SJSA1 (cell line): ENCODE measurements at regions not wholly inside any gene's neighbourhood (a gene's known extent, or its start where the extent isn't known, plus 50 kb on each side); places are given as distances from the start of the nearest gene placed in this dataset.

Experiments
- DNase-seq, 2 experiments: peaks; one replicate each; pipeline ENCODE4 v3.0.0-alpha.2; 2015 to 2020; ENCODE audit warnings: low spot score in 2 of 2, low read depth in 1 of 2
- H3K27ac ChIP-seq: fragments of 250-450 bp; sonication (Bioruptor Pico); 2 replicates; pipeline ENCODE4 v1.5.1; 2020; ENCODE audit warnings: mild to moderate bottlenecking, moderate library complexity
- H3K27me3 ChIP-seq: fragments of 250-450 bp; sonication (Bioruptor Pico); replicated peaks from 2 replicates; pipeline ENCODE4 v1.5.1; 2020; ENCODE audit warnings: mild to moderate bottlenecking, moderate library complexity
- H3K36me3 ChIP-seq: fragments of 250-450 bp; sonication (Bioruptor Pico); 2 replicates; pipeline ENCODE4 v1.5.1; 2020; ENCODE audit warnings: mild to moderate bottlenecking
- H3K4me1 ChIP-seq: fragments of 250-450 bp; sonication (Bioruptor Pico); replicated peaks from 2 replicates; pipeline ENCODE4 v1.6.1; 2021; ENCODE audit warnings: mild to moderate bottlenecking
- H3K4me3 ChIP-seq: fragments of 250-450 bp; sonication (Bioruptor Pico); 2 replicates; pipeline ENCODE4 v1.5.1; 2020; ENCODE audit warnings: mild to moderate bottlenecking
- H3K9me3 ChIP-seq: fragments of 250-450 bp; sonication (Bioruptor Pico); replicated peaks from 2 replicates; pipeline ENCODE4 v1.5.1; 2020; ENCODE audit warnings: mild to moderate bottlenecking

DNA sequence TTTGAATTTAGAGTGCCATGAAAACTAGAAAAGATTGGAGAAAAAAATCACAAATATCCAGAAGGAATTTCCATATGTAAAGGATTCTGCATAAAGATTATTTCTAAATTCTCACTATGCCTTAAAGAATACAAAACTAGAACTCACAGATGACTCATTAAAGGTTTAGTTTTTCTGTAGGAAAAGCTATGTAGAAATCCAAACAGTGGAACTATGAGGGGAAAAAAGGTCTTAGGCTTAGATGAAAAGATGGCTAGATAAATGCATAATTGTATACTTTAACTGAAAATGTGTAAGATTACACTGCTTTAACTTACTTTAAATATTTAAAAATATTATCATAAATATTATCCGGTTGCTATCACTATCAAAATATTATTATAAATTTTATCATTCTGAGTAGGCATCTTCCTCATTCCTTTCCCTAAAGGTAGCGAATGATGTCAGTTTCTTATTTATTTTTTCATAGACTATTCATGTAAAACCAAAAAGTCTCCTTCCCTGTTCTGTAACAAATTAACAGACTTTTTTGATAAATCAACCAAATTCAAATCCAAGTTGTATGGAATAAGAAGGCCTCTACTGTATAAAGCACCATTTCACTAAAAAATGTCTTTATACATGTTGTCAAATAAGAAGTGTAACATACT lies 69.1 kb upstream of the COMTD1 start:
- no peak overlapping the region for H3K4me3 ChIP-seq
- H3K36me3 ChIP-seq, result no peaks in the 10 kb centered on the region
- no peaks in the 10 kb centered on the region for H3K9me3 ChIP-seq
- no peak overlapping the region for H3K27ac ChIP-seq
- no peak for DNase-seq
- no peaks in the 10 kb centered on the region for H3K4me1 ChIP-seq
- H3K27me3 ChIP-seq, result no peaks in the 10 kb centered on the region

DNA sequence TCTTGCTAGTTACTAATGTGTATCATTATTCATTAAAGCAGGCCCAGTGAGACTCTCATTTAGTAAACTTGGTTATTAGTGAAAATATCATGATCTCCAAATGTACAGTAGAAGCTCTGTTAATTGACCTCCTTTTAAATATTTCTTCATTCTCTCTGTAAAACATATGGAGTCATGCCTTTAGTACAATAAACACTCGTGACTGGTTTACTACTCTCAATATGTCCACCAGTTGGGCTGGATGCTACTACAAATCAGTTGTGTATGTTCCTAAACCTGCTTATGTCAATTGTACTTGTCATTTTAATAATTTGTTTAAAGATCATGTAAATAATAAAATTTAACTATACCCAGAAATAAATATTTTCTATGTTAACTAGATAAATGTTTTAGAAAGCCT lies 68.6 kb upstream of the COMTD1 start:
- DNase-seq, result no peak
- Histone ChIP-seq H3K27ac (no peak overlapping the region), H3K9me3 (no peaks in the 10 kb centered on the region), H3K4me1 (no peaks in the 10 kb centered on the region), H3K36me3 (no peaks in the 10 kb centered on the region), H3K4me3 (no peak overlapping the region), H3K27me3 (no peaks in the 10 kb centered on the region)

DNA sequence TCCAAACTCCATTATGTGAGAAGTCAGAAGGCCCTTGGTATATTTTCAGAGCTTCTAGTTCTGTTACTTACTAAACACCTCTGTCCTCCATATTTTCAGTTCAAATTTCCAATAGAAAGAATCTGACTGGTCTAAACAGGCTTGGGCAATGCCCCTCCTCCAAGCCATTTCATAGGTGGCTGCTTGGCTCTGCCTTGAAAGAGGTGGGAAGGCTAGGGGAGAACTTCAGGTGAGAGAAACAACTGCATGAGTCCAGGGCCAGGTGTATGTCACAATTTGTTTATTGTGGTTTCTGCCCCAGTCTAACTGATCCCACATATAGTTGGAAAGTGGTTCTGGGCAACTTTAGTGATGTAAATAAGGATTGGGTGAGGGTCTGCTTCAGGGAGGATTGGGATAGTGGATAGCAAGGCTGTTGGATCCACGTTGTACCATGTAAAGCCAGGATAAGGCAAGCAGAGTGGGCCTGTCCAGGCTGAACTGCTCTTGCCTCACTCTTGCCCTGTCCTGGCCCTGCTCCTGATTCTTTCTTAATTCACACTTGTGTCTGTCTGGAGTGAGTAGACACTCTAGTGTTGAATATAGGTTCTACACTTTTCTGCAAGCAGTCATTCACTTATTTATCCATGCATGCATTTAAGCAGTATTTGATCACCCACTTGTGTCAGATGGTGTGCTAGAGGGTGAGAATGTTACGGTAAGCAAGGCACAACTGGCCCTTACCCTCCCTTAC lies 67.5 kb upstream of the COMTD1 start:
- H3K27ac ChIP-seq, result no peak overlapping the region
- no peaks in the 10 kb centered on the region for H3K9me3 ChIP-seq
- H3K4me1 ChIP-seq, result no peaks in the 10 kb centered on the region
- H3K4me3 ChIP-seq, result no peak overlapping the region
- H3K27me3 ChIP-seq, result no peaks in the 10 kb centered on the region
- no peaks in the 10 kb centered on the region for H3K36me3 ChIP-seq
- DNase-seq, result no peak

DNA sequence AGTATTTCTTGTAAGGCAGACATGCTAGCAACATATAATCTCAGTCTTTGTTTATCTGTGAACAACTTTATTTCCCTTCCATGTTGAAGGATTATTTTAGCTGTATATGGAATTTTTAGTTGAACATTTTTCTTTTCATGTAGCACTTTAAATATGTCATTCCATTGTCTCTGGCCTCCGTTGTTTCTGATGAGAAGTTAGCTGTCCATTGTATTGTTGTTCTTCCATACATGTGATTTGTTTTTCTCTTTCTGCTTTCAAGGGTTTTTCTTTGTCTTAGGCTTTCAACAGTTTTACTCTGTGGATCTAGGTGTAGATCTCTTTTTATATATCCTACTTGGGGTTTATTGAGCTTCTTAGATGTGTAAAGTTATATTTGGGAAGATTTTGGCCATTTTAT lies 66.3 kb upstream of the COMTD1 start:
- Histone ChIP-seq H3K27ac (no peak overlapping the region), H3K27me3 (no peaks in the 10 kb centered on the region), H3K4me1 (0 out of 2 replicates have a peak, but pooled peaks cover 3% of the 10 kb centered on the region), H3K4me3 (no peak overlapping the region), H3K36me3 (no peaks in the 10 kb centered on the region), H3K9me3 (no peaks in the 10 kb centered on the region)
- DNase-seq, result no peak

DNA sequence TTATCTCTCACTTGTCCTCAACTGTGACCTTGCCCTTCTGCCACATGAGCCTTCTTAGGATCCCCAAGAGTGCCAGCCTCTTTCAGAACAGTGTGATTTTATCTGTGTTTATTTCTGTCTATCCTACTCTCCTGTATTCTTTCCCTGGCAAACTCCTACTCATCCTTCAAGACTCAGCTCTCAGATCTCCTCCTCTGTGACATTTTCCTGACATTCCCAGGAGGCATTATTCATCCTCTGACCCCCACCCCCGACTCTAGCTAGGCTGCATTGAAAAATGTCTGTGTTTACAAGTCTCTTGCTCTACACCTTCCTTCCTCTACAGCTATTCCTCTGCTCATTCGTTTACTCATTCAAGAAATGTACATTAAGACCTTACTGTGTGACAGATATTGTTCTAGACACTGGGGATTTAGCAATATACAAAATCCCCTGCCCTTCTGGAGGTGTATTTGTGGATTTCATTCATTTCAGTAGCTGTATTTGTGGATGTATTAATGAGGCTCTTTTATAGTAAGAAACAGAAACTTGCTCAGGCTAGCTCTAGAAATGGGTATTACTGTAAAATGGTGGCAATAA lies 61.4 kb upstream of the COMTD1 start:
- Histone ChIP-seq H3K4me1 (peaks cover 19% of the 10 kb centered on the region), H3K36me3 (no peaks in the 10 kb centered on the region), H3K27me3 (no peaks in the 10 kb centered on the region), H3K4me3 (no peak overlapping the region), H3K27ac (no peak overlapping the region), H3K9me3 (no peaks in the 10 kb centered on the region)
- DNase-seq, result peak in 1 of 2 experiments; percentile 10

DNA sequence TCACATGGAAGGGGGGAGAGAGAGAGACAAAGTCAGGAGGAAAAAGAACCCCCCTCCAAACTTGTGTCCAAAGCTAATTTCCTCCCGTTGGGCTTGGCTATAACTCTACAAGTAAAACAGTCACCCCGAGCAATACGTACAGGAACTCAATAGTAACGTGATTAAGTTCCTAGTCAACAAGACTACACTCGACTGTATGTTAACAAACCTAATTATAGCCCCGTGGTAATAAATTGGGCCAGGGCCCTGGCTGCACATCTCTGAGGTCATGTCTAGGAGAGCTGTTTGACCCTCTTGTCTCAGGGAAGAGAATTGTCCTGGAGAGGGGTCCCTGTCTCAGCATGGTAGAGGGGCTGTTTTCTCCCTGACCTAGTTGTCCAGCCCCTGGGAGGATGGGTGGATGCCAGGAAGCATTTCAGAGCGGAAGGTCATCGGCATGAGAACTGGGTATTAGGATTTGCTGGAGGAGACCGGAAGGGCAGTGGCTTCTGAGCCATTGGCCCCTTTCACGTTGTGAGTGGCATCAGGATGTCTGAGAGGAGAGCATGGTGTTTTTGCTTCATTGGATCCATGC lies 60.2 kb upstream of the COMTD1 start:
- Histone ChIP-seq H3K9me3 (no peaks in the 10 kb centered on the region), H3K27ac (0 out of 2 replicates have a peak overlapping the region, but pooled peaks have one; percentile 53), H3K4me3 (peak overlapping the region; percentile 65), H3K4me1 (peaks cover 19% of the 10 kb centered on the region), H3K27me3 (no peaks in the 10 kb centered on the region), H3K36me3 (no peaks in the 10 kb centered on the region)
- peak in 1 of 2 experiments; percentile 25 for DNase-seq

DNA sequence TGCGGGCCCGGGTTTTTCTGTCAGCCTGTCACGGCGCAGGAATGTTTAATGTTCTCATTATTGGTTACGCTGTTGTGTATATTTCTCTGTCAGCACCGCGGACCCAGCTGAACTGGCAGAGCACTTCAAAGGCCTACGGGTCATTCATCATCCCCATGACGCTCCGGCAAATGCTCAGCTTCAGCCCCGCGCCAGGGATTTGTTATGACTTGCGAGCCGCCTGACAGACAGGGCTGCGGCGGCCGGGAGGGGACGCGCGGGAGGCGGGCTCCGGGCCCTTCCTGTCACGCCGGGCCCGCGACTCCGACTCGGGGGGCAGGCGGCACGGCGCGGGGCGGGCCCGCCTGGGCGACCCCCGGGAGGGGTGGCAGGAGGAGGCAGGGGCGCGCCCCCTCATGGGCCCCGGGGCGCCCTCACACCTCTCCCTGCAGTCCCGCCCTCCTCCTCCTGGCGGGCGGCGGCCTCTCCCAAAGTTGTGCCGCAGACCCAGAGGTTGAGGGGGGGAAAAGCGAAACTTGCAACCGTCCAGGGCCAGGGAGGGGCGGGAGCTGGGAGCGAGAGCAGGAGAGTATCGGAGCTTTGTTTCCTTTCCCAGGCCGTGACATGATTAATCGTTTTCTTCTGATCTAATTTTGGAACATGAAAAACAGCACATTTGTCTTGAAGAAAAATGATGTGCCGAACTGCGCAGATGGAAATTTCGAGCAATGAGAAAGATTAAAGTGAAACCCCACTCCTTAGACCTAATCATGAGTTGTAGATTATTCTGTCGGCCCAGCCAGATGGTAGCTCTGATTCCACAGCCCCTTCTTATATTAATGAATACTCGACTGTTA lies 59.3 kb upstream of the COMTD1 start:
- Histone ChIP-seq H3K36me3 (no peaks in the 10 kb centered on the region), H3K27me3 (no peaks in the 10 kb centered on the region), H3K27ac (peak overlapping the region; percentile 53), H3K4me3 (peak overlapping the region; percentile 65), H3K9me3 (no peaks in the 10 kb centered on the region), H3K4me1 (peaks cover 19% of the 10 kb centered on the region)
- peak; percentile 71 to 91 for DNase-seq

DNA sequence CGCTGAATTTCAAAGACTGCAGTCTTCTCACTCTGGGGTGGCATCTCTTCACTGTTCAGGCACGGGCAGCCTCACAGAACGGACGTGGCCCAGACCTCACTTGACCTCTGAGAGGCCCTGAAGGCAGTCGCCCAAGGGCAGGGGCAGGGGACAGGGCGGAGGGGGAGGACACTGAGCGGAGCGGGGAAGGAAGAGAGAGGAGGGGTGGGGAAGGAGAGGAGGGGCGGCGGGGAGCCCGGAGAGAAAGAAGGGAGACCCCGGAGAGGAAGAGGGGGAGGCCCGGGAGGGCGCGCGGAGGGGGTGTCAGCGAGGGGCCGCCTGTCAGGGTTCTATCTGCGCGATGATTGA lies 58.7 kb upstream of the COMTD1 start:
- Histone ChIP-seq H3K4me1 (peaks cover 19% of the 10 kb centered on the region), H3K4me3 (peak overlapping the region; percentile 65), H3K27ac (no peak overlapping the region), H3K9me3 (no peaks in the 10 kb centered on the region), H3K27me3 (no peaks in the 10 kb centered on the region), H3K36me3 (no peaks in the 10 kb centered on the region)
- no peak for DNase-seq

DNA sequence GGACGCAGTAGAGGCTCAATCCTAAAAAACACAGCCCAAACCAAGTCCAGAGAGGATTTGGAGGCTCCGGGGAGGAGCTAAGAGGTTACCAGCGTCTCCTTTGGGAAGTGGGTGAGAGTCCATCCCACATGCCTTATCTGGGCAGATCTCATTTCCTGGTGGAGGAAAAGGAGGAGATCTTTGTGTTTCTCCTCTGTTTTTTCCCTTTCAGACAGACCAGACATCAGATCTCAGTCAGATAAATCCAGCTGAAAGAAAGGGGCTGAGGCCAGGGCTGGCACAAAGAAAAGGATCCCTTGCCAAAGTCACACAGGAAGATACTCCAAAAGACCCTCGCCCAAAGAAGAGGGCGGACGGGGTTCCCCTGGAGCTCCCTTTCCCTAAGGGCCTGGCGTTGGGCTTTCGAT lies 58.3 kb upstream of the COMTD1 start:
- DNase-seq, result peak in 1 of 2 experiments; percentile 25
- H3K4me1 ChIP-seq, result peaks cover 19% of the 10 kb centered on the region
- no peak overlapping the region for H3K27ac ChIP-seq
- no peaks in the 10 kb centered on the region for H3K27me3 ChIP-seq
- no peaks in the 10 kb centered on the region for H3K9me3 ChIP-seq
- H3K36me3 ChIP-seq, result no peaks in the 10 kb centered on the region
- H3K4me3 ChIP-seq, result no peak overlapping the region

DNA sequence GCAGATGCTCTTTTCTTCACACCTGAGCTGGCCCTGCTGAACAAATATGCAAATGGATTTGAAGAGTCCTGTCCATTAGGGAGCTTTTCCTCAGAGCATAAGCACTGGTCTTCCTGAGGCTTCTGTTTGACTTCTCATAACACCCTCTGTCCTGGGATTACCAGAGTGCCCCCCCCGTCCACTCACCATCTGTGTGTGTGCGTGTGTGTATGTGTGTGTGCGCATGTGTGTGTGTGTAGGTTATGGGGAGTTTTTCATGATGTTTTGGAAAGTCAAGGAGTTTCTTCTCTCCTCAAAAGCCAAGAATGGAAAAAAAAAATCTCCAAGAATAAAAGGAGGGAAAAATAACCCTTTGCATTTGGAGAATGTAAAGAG lies 57.7 kb upstream of the COMTD1 start:
- no peak overlapping the region for H3K27ac ChIP-seq
- peak in 1 of 2 experiments; percentile 18 for DNase-seq
- H3K27me3 ChIP-seq, result no peaks in the 10 kb centered on the region

DNA sequence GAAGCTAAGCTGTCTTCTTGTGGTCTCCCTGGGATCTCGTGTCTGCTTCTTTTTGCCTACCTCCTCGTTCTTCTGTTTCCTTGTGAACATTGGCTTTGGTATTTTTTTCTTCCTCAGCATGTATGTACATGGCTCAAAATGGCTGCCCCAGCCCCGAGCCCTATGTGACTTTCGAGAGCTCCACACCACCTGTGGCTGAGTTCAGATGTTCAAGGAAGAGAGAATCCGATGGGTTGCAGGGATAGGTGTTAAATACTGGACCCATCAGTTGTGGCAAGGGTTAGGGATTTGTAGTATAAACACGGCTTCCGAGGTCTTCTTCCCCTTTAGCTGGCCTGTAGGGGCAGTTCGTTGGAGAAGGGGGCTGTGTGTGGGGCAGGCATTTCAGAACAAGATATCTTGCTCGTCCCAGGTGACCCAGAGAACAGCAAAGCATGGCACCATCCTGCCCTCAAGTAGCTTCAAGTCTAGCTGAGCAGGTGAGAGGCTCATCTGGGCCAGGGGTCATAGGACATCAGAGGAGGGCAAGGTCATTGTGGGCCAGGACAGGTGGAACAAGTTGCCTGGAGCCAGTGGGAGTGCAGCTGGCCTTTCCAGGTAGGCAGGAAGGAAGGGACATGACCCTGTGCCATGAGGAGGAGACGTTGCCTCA lies 57.2 kb upstream of the COMTD1 start:
- Histone ChIP-seq H3K36me3 (no peaks in the 10 kb centered on the region), H3K4me3 (no peak overlapping the region), H3K9me3 (no peaks in the 10 kb centered on the region), H3K4me1 (peaks cover 19% of the 10 kb centered on the region), H3K27ac (no peak overlapping the region), H3K27me3 (no peaks in the 10 kb centered on the region)
- peak in 1 of 2 experiments; percentile 26 for DNase-seq

More for the DNA sequence above, 57.7 kb upstream of the COMTD1 start:
- Histone ChIP-seq H3K36me3 (no peaks in the 10 kb centered on the region), H3K4me1 (peaks cover 19% of the 10 kb centered on the region), H3K4me3 (no peak overlapping the region), H3K9me3 (no peaks in the 10 kb centered on the region)

DNA sequence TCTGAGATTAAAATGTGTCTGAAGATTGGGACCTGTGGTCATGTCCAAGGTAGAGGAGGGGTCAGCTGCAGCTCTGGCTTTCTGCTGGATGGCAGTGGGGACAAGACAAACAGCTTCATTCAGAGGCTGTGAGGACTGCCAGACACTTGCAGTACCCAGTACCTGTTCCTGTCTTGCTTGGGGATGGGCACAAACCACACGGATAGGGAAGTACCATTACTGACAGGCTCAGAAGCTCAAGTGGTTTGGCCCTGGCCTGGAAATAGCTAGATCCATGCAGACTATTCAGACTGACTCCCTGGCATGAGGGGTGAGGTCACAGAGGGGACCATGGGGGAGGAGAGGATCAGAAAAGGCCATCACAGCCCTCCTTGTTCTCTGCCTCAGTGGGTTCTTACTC lies 56.0 kb upstream of the COMTD1 start:
- Histone ChIP-seq H3K27ac (no peak overlapping the region), H3K36me3 (no peaks in the 10 kb centered on the region), H3K9me3 (no peaks in the 10 kb centered on the region), H3K4me1 (peaks cover 15% of the 10 kb centered on the region), H3K27me3 (no peaks in the 10 kb centered on the region), H3K4me3 (no peak overlapping the region)
- DNase-seq, result peak in 1 of 2 experiments; percentile 25

DNA sequence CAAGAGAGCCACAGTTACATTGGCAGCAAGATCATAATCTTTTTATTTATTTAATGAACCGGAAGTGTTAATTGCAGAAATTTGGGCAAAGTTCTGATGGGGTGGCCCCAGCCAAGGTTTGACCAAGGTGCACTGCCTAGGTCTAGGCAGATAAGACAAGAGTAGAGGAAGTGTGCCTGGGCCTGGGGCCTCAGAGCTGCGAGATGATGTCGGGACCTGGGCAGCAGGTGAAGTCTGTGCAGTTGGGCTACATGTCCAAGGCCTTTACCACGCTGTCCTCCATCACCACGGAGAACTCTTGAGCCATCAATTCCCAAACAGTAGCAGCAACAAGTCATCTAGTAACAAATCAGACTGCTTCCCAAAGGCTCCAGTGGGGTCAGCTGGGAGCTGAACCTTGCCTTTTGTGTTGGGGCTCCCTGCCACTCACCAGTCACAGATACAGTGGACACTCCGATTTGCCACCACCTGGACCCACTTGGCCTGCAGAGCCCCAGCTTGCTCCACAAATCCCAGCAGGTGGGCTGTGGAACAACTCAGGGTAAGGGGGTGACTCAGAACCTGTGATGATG lies 52.5 kb upstream of the COMTD1 start:
- H3K36me3 ChIP-seq, result no peaks in the 10 kb centered on the region
- no peaks in the 10 kb centered on the region for H3K4me1 ChIP-seq
- no peak overlapping the region for H3K27ac ChIP-seq
- 0 out of 2 replicates have a peak, but pooled peaks cover 2% of the 10 kb centered on the region for H3K27me3 ChIP-seq
- DNase-seq, result peak in 1 of 2 experiments; percentile 25
- H3K9me3 ChIP-seq, result no peaks in the 10 kb centered on the region
- H3K4me3 ChIP-seq, result no peak overlapping the region
